ENCODE measurements at regions not wholly inside any gene's neighbourhood (a gene's known extent, or its start where the extent isn't known, plus 50 kb on each side); places are given as distances from the start of the nearest gene placed in this dataset.
"Not testable (repeated sequence)": the region's sequence is repeated elsewhere in the genome, so short reads cannot be mapped to it uniquely, and the experiment has no call there.

- in situ Hi-C loops (cut with HindIII; ENCODE audit: low sequenced_read_pairs): no loop called here
- DNase-seq (ENCODE audit: low spot score): no peak
These were observed 141.4 kb upstream of the PIK3R1 start for GRCh38 chr5:68074048-68074632.

DNA sequence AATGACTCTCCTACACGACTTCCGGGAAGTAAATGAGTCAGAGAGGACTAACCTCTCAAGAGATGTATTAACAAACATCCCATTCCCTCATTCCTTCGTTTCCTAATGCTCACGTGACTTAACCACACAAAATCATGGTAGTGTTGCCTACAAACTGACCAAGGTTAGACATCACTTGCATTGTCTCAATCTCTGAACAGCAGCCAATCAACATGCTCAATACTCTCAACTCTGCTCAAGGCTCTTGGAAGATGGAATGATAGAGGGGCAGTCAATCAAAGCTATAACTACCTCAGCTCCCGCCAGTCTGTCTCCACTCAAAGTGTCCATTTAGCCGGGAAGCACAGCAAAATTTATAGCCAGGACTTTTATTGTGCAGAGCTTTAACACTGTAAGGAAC lies 143.8 kb upstream of the PIK3R1 start:
- in situ Hi-C loops (cut with HindIII; ENCODE audit: low sequenced_read_pairs): no loop called here
- DNase-seq (ENCODE audit: low spot score): no peak

DNA sequence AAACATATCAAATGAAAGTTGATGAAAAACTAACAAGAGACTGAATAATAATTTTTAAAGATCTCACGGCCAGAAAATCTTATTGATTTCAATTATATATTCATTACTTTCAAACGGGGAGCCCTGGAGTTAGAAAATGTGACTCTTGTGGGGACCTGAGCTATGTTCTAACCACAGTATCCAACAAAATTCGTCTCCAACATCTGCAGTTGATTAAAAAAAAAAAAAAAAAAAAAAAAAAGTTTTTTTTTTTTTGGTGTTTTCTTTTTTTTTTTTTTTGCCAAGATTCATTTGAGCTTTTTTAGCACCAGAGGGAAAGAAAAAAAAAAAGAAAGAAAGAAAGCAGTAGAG lies 144.3 kb upstream of the PIK3R1 start:
- no peak for DNase-seq (ENCODE audit: low spot score)
- in situ Hi-C loops (cut with HindIII; ENCODE audit: low sequenced_read_pairs): no loop called here

GRCh38 chr5:68070591-68071281 lies 144.8 kb upstream of the PIK3R1 start:
- in situ Hi-C loops (cut with HindIII; ENCODE audit: low sequenced_read_pairs): no loop called here

GRCh38 chr5:68067976-68068603 lies 147.5 kb upstream of the PIK3R1 start:
- in situ Hi-C loops (cut with HindIII; ENCODE audit: low sequenced_read_pairs): no loop called here
- no peak for DNase-seq (ENCODE audit: low spot score)

More at GRCh38 chr5:68070591-68071281, 144.8 kb upstream of the PIK3R1 start:
- no peak for DNase-seq (ENCODE audit: low spot score)

GRCh38 chr5:68067291-68067690 lies 148.3 kb upstream of the PIK3R1 start:
- in situ Hi-C loops (cut with HindIII; ENCODE audit: low sequenced_read_pairs): no loop called here
- no peak for DNase-seq (ENCODE audit: low spot score)

GRCh38 chr5:68066277-68066955 lies 149.1 kb upstream of the PIK3R1 start:
- in situ Hi-C loops (cut with HindIII; ENCODE audit: low sequenced_read_pairs): no loop called here
- DNase-seq (ENCODE audit: low spot score): no peak

- DNase-seq (ENCODE audit: low spot score); in situ Hi-C loops (cut with HindIII; ENCODE audit: low sequenced_read_pairs): not testable (repeated sequence)
These were observed 150.2 kb upstream of the PIK3R1 start for GRCh38 chr5:68065321-68065720.

GRCh38 chr5:68060382-68060781 lies 155.2 kb upstream of the PIK3R1 start:
- in situ Hi-C loops (cut with HindIII; ENCODE audit: low sequenced_read_pairs): no loop called here
- DNase-seq (ENCODE audit: low spot score): no peak

- in situ Hi-C loops (cut with HindIII; ENCODE audit: low sequenced_read_pairs): no loop called here
- DNase-seq (ENCODE audit: low spot score): no peak
These were observed 158.4 kb upstream of the PIK3R1 start for GRCh38 chr5:68057191-68057590.

- in situ Hi-C loops (cut with HindIII; ENCODE audit: low sequenced_read_pairs): no loop called here
- no peak for DNase-seq (ENCODE audit: low spot score)
These were observed 159.9 kb upstream of the PIK3R1 start for GRCh38 chr5:68055686-68056085.

GRCh38 chr5:68054638-68055037 lies 160.9 kb upstream of the PIK3R1 start:
- DNase-seq (ENCODE audit: low spot score): no peak

DNA sequence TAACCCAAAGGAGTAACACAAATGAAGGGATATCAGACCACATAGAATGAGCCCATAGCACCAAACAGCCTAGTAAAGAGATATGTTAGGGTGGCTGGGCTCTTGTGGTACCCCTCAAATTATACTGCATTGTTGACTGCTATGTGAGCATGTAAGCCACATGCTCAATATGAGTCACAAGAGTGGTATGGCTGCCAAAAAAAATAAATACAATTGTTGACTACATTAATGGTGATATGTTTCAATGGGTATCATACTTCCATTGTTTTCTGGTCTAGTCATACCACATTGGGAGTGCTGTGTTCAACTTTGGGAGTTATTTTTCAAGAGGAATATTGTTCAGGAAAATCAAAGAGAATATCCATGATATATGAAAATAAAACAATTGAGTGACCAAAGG lies 162.4 kb upstream of the PIK3R1 start:
- DNase-seq (ENCODE audit: low spot score): no peak
- in situ Hi-C loops (cut with HindIII; ENCODE audit: low sequenced_read_pairs): no loop called here

More at GRCh38 chr5:68054638-68055037, 160.9 kb upstream of the PIK3R1 start:
- in situ Hi-C loops (cut with HindIII; ENCODE audit: low sequenced_read_pairs): no loop called here

GRCh38 chr5:68049053-68049713 lies 166.4 kb upstream of the PIK3R1 start:
- no peak for DNase-seq (ENCODE audit: low spot score)
- in situ Hi-C loops (cut with HindIII; ENCODE audit: low sequenced_read_pairs): no loop called here

DNA sequence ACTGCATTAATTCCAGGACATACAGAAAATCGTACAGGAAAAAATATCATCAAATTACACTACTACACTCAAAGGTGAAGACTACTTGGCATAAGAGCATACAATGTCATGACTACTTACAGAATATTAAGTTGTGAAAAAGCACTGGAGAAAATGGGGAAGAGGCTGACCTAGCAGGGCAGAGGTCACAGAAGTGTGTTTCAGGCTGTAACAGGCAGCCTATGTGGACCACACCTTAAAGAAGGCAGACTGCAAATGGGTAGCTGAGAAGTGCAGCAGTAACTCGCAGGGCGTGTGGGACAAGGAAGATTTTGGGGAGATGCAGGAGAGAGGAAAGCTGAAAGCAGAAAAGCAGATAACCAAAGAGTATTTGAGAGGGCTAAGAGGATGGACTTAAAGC lies 167.0 kb upstream of the PIK3R1 start:
- in situ Hi-C loops (cut with HindIII; ENCODE audit: low sequenced_read_pairs): no loop called here
- no peak for DNase-seq (ENCODE audit: low spot score)

DNA sequence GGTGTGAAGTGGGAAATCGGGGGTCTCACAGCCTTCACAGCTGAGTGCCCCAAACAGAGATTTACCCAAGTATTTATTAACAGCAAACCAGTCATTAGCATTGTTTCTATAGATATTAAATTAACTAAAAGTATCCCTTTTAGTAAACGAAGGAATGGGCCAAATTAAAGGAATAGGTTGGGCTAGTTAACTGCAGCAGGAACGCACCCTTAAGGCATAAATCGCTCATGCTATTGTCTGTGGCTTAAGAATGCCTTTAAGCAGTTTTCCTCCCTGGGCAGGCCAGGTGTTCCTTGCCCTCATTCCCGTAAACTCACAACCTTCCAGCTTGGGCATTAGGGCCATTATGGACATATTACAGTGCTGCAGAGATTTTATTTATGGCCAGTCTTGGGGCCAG lies 167.5 kb upstream of the PIK3R1 start:
- DNase-seq (ENCODE audit: low spot score): not testable (repeated sequence)

DNA sequence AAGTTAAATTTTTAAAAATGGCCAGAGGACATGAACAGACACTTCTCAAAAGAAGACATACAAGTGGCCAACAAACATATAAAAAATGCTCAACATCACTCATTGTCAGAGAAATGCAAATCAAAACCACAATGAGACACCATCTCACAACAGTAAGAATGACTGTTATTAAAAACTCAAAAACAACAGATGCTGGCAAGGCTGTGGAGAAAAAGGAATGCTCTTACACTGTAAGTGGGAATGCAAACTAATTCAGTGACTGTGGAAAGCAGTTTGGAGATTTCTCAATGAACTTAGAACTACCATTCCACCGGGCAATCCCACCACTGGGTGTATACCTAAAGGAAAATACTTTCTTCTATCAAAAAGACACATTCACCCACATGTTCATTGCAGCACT lies 168.5 kb upstream of the PIK3R1 start:
- DNase-seq (ENCODE audit: low spot score): no peak
- in situ Hi-C loops (cut with HindIII; ENCODE audit: low sequenced_read_pairs): no loop called here

More for the DNA sequence above, 167.5 kb upstream of the PIK3R1 start:
- in situ Hi-C loops (cut with HindIII; ENCODE audit: low sequenced_read_pairs): not testable (repeated sequence)

DNA sequence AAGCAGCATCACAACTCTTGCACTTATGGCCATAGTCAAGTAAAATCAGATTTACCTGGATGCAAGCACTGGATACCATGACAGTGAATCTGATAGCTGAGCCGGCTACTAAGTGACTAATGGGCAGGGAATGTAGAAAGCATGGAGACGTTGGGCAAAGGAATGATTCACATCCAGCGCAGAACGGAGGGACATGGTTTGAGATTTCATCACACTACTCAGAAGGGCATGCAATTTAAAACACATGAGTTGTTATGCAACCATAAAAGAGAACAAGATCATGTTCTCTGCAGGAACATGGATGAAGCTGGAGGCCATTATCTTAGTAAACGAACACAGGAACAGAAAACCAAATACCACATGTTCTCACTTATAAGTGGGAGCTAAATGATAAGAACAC lies 169.1 kb upstream of the PIK3R1 start:
- no peak for DNase-seq (ENCODE audit: low spot score)
- in situ Hi-C loops (cut with HindIII; ENCODE audit: low sequenced_read_pairs): no loop called here

DNA sequence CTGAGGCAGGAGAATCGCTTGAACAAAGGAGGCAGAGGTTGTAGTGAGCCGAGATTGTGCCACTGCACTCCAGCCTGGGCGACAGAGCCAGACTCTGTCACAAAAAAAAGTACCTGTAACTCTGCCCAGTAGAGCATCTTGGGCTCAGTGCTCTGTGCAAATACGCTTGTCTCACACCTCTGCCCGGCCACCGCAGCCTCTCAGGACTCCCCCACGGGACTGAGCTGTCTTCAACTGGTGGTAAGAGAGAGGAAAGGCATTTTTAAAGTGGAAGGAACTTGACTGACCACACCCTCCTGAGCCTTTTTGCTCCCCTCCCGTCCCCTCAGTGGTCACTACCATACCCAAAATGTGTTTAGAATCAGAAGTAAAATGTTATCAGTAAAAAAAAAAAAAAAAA lies 174.3 kb upstream of the PIK3R1 start:
- DNase-seq (ENCODE audit: low spot score): no peak
- in situ Hi-C loops (cut with HindIII; ENCODE audit: low sequenced_read_pairs): no loop called here

DNA sequence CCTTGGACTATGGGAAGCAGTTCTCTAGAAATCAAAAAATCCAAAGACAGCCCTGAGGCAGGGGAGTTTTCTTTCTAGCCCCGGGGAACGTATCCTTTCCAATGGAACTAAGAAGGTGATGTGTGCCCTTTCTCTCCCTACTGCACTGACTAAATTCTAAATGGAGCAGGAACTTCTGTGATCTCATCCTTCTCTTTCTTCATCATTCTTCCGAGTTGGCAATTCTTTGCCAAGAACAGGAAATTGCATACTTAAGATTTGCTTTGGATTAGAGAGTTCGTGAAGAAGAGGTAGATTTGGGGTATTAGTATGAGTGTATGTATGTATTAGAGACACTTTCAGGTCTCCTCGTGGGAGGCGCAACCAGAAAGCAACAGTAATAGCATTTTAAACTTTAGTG lies 178.0 kb upstream of the PIK3R1 start:
- no peak for DNase-seq (ENCODE audit: low spot score)
- in situ Hi-C loops (cut with HindIII; ENCODE audit: low sequenced_read_pairs): no loop called here
